Breast epithelium (tissue), 3 donors: ENCODE measurements at regions not wholly inside any gene's neighbourhood (a gene's known extent, or its start where the extent isn't known, plus 50 kb on each side); places are given as distances from the start of the nearest gene placed in this dataset.

Experiments used
- CTCF ChIP-seq, 3 donors: fragments of 450-650 bp; IDR thresholded peaks; one replicate each; pipeline ENCODE4 v1.5.1; 2016 to 2017; ENCODE audit warnings: antibody characterized with exemption in 3 of 3, mild to moderate bottlenecking in 3 of 3, moderate library complexity in 3 of 3
- POLR2A ChIP-seq: fragments of 450-650 bp; IDR thresholded peaks from one replicate; pipeline ENCODE4 v1.6.1; 2016; ENCODE audit warnings: antibody characterized with exemption, mild to moderate bottlenecking, moderate library complexity
- POLR2AphosphoS5 ChIP-seq, 3 donors: sonication (generic); formaldehyde crosslinking; IDR thresholded peaks; one replicate each; pipeline ENCODE4 v1.6.1; 2017; ENCODE audit warnings: antibody characterized with exemption in 3 of 3

- TF ChIP-seq CTCF (IDR thresholded peaks at IDR 0.05), result no peak
- no peak for TF ChIP-seq POLR2AphosphoS5 (IDR thresholded peaks at IDR 0.05)
- no peak for TF ChIP-seq POLR2A
Observed at GRCh38 chr5:123705741-123706140, 193.8 kb downstream of the CSNK1G3 start.
